ENCODE measurements at regions not wholly inside any gene's neighbourhood (a gene's known extent, or its start where the extent isn't known, plus 50 kb on each side); places are given as distances from the start of the nearest gene placed in this dataset.

DNA sequence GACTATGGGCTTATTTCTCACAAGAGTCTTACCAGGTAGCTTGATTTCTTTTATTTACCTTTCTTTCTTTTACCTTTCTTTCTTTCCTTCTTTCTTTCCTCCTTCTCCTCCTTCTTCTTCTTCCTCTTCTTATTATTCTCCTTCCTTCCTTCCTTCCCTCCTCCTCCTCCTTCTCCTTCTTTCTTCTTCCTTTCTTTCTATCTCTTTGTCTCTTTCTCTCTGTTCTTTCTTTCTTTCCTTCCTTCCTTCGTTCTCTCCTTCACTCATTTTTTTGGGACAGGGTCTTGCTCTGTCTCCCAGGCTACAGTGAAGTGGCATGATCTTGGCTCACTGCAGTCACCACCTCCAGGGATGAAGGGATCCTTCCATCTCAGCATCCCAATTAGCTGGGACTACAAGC lies 363.6 kb upstream of the MAF start:
- DNase-seq, result no peak
- no peaks in the 10 kb centered on the region for H3K9me3 ChIP-seq (ENCODE audit: insufficient read depth, low read depth)
- no peaks in the 10 kb centered on the region for H3K79me2 ChIP-seq (ENCODE audit: low read depth)
- peaks cover 67% of the 10 kb centered on the region for H3K27me3 ChIP-seq (ENCODE audit: insufficient read depth, low read depth)
- intact Hi-C loops (cut with micrococcal nuclease; ENCODE audit: unreplicated experiment), result no loop called here
- no peak overlapping the region for H3K27ac ChIP-seq
- POLR2A ChIA-PET (ENCODE audit: unreplicated experiment), result no interaction called here
- H3F3A ChIP-seq (ENCODE audit: insufficient read depth, low read depth), result no peaks in the 10 kb centered on the region
- no peaks in the 10 kb centered on the region for H3K36me3 ChIP-seq (ENCODE audit: low read depth)
- no peak overlapping the region for H2AFZ ChIP-seq
- H3K4me1 ChIP-seq (replicated peaks; ENCODE audit: insufficient read depth), result no peaks in the 10 kb centered on the region
- H3K9me2 ChIP-seq (ENCODE audit: insufficient read depth), result no peaks in the 10 kb centered on the region
- BruUV-seq (replicated peaks), result no TSS peak
- CTCF ChIA-PET, result no interaction called here
- TF ChIP-seq EZH2 (IDR thresholded peaks at IDR 0.05; ENCODE audit: low read depth), result no peak
- TF ChIP-seq, protein P1, sequence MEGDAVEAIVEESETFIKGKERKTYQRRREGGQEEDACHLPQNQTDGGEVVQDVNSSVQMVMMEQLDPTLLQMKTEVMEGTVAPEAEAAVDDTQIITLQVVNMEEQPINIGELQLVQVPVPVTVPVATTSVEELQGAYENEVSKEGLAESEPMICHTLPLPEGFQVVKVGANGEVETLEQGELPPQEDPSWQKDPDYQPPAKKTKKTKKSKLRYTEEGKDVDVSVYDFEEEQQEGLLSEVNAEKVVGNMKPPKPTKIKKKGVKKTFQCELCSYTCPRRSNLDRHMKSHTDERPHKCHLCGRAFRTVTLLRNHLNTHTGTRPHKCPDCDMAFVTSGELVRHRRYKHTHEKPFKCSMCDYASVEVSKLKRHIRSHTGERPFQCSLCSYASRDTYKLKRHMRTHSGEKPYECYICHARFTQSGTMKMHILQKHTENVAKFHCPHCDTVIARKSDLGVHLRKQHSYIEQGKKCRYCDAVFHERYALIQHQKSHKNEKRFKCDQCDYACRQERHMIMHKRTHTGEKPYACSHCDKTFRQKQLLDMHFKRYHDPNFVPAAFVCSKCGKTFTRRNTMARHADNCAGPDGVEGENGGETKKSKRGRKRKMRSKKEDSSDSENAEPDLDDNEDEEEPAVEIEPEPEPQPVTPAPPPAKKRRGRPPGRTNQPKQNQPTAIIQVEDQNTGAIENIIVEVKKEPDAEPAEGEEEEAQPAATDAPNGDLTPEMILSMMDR (conservative IDR thresholded peaks at IDR 0.05), result no peak
- H3K4me3 ChIP-seq, result no peak overlapping the region
- no peak overlapping the region for H3K4me2 ChIP-seq
- no peaks in the 10 kb centered on the region for H4K20me1 ChIP-seq (ENCODE audit: insufficient read depth)

DNA sequence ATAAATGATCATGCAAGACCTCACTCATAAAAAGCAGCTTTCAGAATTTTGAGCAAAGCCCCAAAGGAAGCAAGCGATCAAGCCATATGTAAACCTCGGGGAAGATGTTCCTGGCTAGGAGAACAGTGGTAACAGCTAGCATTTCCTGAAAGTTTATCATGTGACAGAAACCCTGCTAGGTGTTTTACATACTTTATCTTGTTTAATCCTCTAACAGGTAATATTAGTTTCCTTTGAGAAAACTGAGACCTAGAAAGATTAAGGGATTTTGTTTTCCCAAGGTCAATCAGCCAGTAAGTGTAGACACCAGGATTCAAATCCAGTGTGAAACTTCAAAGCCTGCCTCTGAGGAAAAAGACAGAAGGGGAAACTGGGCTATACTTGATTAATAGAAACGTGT lies 362.4 kb upstream of the MAF start:
- Histone ChIP-seq H3K4me1 (replicated peaks; ENCODE audit: insufficient read depth) (no peaks in the 10 kb centered on the region), H3K9me2 (ENCODE audit: insufficient read depth) (no peaks in the 10 kb centered on the region), H3K4me2 (no peak overlapping the region), H3F3A (ENCODE audit: insufficient read depth, low read depth) (no peaks in the 10 kb centered on the region), H3K36me3 (ENCODE audit: low read depth) (no peaks in the 10 kb centered on the region), H4K20me1 (ENCODE audit: insufficient read depth) (no peaks in the 10 kb centered on the region), H3K27ac (no peak overlapping the region), H3K9me3 (ENCODE audit: insufficient read depth, low read depth) (no peaks in the 10 kb centered on the region), H3K79me2 (ENCODE audit: low read depth) (no peaks in the 10 kb centered on the region), H3K27me3 (ENCODE audit: insufficient read depth, low read depth) (peaks cover 78% of the 10 kb centered on the region), H2AFZ (no peak overlapping the region), H3K4me3 (no peak overlapping the region)
- DNase-seq, result no peak
- ChIA-PET CTCF (no interaction called here), POLR2A (ENCODE audit: unreplicated experiment) (no interaction called here)
- no TSS peak for BruUV-seq (replicated peaks)
- TF ChIP-seq, protein P1 (conservative IDR thresholded peaks at IDR 0.05), result no peak
- TF ChIP-seq EZH2 (IDR thresholded peaks at IDR 0.05; ENCODE audit: low read depth), result no peak
- intact Hi-C loops (cut with micrococcal nuclease; ENCODE audit: unreplicated experiment), result no loop called here

DNA sequence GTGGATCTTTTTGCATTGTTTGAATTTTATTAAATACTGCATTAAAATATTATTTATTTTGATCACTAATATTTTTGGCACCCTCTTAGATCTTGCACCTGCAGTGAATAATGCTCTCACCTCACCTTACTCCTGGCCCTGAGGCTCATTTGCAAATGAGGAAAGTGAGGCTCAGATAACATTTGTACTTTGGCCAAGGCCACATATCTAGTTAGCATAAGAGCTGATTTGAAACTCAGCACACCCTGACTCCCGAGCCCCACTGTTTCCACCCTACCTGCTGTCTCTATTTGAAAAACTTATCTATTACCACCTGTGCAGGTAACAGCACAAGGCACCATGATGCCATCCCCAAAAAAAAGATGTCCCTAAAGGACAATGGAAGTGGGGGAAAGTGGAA lies 358.7 kb upstream of the MAF start:
- Histone ChIP-seq H3F3A (ENCODE audit: insufficient read depth, low read depth) (no peaks in the 10 kb centered on the region), H2AFZ (no peak overlapping the region), H3K36me3 (ENCODE audit: low read depth) (no peaks in the 10 kb centered on the region), H3K4me1 (replicated peaks; ENCODE audit: insufficient read depth) (no peaks in the 10 kb centered on the region), H3K9me2 (ENCODE audit: insufficient read depth) (no peaks in the 10 kb centered on the region), H3K27me3 (ENCODE audit: insufficient read depth, low read depth) (peaks cover 91% of the 10 kb centered on the region), H3K27ac (no peak overlapping the region), H4K20me1 (ENCODE audit: insufficient read depth) (no peaks in the 10 kb centered on the region), H3K79me2 (ENCODE audit: low read depth) (no peaks in the 10 kb centered on the region), H3K9me3 (ENCODE audit: insufficient read depth, low read depth) (no peaks in the 10 kb centered on the region), H3K4me2 (no peak overlapping the region), H3K4me3 (no peak overlapping the region)
- TF ChIP-seq, protein P1 (conservative IDR thresholded peaks at IDR 0.05), result no peak
- TF ChIP-seq EZH2 (IDR thresholded peaks at IDR 0.05; ENCODE audit: low read depth), result no peak
- intact Hi-C loops (cut with micrococcal nuclease; ENCODE audit: unreplicated experiment), result no loop called here
- no peak for DNase-seq
- POLR2A ChIA-PET (ENCODE audit: unreplicated experiment), result no interaction called here
- CTCF ChIA-PET, result no interaction called here
- no TSS peak for BruUV-seq (replicated peaks)

All from PC-9 (cell line).